Hippocampal formation (tissue), 2 donors: ENCODE measurements at regions not wholly inside any gene's neighbourhood (a gene's known extent, or its start where the extent isn't known, plus 50 kb on each side); places are given as distances from the start of the nearest gene placed in this dataset.
"Not testable (repeated sequence)": the region's sequence is repeated elsewhere in the genome, so short reads cannot be mapped to it uniquely, and the experiment has no call there.

Experiments
- DNase-seq, 2 donors: peaks; one replicate each; lab custom pipeline; 2025; lab: John Stamatoyannopoulos, UW

DNA sequence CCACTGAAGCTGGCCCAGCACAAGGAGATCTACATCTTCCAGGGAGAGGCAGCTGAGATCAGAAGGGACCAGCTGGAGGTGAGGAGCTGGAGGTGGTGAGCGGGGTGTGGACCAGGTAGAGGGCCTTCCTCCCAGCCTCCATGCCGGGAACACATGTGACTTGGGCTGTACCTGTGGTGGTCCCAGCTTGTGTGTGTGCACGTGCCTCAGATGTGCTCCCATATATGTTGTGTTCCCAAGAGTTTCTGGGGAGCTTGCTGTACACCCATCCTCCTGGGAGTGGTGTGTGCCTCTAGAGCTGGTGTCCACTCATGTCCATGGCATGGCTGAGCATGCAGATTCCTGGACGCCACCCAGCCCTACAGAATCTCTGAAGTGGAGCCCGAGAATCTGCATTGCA, 183.7 kb upstream of the AKAP13 start:
- not testable (repeated sequence) for DNase-seq

DNA sequence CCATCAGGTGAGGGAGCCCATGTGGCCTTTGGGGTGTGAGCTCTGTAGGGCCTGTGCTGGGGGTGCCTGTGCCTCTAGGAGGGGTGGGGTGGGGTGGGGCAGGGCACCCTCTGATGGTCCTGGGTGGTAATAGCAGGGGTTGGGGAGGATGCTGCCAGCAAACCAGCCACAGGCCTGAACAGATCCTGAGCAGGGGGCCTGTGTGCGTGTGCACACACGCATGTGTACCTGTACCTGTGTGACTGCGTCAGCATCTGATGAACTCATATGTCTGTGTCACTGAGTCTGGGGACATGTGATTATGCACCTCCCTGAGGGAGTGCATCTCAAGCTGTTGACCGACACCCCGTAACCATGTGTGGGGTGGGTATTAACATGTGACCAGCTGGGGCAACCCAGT, 182.8 kb upstream of the AKAP13 start:
- DNase-seq, result not testable (repeated sequence)

DNA sequence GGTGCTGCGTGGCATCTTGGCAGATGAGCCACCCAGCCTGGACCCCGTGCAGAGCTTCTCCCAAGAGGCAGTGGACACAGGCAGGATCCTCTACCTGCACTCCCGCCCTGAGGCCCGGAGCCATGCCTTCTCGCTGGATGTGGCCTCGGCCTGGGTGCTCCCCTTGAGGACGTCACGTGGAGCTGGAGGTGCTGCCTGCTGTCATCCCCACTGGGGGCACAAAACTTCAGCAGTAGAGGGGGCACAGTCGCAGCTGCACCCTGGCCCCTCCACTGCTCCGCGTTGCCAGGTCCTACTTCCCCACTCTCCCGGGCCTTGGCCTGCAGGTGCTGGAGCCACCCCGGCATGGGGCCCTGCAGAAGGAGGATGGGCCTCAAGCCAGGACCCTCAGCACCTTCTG, 182.0 kb upstream of the AKAP13 start:
- DNase-seq, result not testable (repeated sequence)

DNA sequence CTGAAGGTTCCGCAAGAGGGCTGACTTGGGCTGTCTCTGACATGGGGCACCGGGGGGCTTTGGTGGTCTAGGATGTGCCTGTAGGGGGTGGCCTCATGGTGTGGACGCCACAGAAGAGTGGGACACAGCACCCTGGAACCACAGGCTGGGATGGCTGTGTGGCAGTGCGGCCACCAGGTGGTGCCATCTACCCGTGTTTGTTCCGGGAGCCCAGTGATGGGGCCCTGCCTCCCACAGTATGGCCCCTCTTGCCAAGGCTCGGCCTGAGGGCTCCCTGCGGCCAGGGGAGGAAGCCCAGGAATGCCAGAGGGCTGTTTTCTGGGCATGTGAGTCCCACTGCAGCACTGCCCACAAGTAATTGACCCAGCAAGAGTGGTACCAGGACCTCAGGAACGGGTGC, 180.2 kb upstream of the AKAP13 start:
- not testable (repeated sequence) for DNase-seq

DNA sequence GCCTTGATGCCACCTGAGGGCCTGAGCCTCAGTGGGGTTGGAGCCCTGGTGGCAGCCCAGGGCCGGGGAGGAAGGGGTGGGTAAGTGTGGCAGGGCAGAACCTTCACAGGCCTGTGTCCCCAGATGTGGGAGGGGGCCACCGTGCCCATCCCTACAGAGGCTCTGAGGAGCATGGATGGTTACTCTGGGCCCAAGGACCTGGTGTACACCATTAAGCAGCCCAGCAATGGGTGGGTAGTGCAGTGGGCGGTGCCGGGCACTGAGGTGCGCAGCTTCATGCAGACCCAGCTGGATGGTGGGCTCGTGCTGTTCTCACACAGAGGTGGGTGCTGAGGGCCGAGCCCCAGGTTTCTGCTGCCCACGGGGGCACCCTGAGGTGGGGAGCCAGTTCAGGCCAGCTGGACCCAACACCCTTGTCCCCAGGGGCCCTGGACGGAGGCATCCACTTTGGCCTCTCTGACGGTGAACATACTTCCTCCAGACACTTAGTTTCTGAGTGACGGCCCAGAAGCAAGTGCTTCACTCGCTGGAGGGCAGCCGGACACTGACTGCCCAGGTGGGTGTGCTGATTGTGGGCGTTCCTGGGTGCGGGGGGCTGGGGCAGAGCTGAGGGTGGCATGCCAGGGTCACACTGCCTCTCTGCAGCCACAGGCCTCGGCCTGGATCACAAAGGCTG, 179.1 kb upstream of the AKAP13 start:
- DNase-seq, result not testable (repeated sequence)

DNA sequence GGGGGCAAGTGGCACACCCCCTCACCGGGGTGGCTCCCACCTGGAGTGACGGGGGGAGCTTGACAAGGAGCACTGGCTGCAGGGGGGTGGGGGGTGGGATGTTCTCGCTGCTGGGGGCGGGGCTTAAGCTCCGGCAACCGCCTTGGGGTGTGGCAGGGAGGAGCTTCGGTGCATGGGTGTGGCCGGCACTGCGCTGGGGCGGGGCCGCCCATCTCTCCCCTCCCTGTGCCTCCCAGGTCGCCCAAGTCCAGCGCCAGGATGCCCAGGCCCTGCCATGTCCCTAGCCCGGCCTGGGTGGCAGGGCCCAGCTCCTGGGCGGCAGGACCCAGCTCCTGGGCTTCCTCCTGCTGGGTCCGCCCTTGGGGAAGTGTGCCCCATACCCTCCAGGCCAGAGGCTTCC, 175.9 kb upstream of the AKAP13 start:
- DNase-seq, result not testable (repeated sequence)

DNA sequence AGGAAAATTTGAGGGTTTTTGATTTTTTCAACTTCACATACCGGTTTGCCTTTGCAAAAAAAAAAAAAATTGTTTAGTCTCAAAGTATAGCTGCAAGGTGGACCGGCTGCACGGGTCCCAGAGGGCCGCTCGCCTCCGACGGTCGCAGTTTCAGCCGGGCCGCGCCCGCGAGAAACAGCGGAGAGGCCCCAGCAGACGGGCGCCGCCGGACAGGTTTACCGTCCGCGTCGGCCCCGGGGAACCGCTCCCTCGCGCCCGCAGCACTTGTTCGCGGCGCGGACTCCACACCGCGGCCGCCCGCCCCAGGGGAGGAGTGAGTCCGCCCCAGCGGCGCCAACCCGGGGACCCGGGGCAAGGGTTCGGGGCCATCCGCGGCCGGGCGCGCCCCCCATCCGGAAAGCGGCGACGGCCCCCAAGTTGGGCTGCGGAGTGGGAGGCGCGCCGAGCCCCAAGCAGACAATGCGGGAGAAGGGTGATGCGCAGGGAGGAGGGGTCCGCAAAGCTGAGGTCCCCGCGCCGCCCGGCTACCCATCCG, 146.5 kb upstream of the AKAP13 start:
- not testable (repeated sequence) for DNase-seq

DNA sequence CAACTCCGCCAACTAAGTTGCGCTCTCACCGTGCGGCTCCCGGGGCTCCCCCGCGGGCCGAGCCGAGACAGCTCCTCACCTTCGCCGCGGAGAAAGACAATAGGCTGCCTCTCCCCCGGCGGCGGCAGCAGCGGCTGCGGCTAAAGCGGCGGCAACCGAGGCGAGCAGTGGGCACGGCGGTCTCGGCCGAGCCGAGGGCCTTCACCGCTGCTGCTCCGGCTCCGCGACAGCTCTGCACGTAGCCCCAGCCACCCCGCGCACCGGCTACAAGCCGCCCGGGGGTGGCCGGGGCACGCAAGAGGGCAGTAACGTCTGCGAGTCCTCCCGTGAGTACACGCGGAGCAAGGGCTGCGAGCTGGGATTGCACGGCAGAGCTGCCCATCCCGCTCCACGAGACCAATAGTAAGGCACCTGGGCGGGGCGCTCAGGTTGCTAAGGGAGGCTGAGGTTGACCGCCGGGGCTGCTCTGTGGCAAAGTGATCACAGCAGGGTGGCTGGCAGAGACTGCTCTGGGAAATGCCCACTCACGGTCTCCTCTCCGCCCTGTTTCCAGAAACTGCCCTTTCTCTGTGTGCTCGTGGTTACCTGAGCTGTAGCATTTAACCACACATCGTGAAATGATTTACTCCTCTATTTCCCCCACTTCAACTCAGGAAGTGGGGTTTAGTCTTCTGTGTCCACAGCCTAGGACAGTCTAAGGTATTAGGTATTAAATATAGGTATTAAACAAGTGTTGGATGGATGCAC, 145.8 kb upstream of the AKAP13 start:
- not testable (repeated sequence) for DNase-seq

DNA sequence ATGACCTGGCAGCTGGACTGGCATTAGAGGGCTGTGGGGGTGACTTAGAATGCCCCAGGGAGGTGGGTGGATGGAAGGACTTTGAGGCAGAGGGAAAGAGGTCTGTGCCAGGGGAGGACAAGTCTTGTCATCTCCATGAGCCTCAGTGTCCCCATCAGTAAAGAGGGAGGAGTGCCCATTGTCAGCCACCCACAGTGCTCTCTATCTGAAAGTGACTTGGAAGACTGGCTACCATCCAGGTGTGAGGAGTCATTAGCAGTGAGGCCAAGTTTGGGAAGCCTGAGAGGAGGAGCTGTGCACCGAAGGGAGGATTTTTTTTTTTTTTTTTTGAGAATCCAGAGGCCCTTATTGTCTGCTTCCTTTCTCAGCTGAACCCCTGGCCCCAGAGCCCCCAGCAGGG, 136.3 kb upstream of the AKAP13 start:
- DNase-seq, result not testable (repeated sequence)

DNA sequence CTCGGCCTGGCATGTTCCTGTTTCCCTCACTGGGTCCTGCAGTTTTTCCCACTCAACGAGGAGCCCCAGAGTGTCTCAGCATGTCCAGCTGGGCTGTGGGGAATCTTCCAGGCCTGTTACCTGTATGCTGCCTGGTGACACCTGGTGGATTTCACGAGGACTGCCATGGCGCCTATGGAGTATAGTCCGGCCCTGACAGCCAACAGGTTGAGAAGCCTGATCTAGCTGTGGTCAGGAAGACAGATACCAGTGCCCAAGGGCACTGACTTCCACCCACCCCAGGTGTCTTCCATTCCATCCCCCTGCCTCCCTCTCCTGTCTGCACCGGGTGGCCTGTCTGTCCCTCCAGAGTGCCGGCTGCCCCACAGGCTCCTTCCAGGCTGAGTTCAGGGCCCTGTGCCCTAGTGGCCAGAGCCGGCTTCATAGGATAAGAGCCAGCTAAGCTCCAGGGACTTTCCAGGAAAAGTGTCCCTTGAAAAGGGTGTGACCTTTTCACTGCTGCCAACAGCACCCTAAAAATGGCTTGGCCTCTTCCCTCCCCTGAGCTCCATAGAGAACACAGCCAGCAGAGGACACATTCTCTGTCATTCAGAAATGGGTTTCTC, 129.4 kb upstream of the AKAP13 start:
- not testable (repeated sequence) for DNase-seq

DNA sequence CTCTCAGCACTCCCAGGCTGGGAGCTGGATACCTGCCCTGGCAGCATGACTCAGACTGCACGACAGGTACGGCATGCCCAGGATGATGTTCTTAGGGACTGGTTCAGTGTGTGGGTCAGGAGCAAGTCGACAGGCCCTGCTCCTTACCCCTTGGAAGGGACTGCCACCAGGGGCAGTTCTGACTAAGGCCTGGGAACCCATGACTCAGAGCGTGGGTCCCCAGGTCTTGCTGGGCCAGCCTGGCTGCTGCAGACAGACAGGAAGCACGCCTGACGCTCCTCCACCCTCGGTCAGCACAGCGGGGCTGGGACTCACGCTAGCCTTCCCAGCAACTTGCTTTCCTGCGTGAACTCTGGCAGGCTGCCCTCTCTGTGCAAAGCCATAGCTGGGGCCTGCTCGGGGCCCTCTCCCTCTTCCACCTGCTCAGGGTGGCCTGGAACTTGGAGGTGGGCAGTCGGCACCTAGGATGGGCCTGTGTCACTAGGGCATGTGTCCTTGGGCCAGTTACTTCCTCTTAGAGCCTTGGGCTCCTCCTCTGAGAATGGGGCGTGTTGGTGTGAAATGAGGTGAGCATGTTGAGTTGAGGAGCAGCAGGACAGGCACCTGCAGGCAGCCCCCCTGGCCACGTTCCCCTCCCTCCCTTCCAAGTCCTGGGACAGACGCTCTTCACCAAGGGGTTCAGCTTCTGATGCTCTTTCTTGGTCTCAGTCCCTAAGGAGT, 127.0 kb upstream of the AKAP13 start:
- not testable (repeated sequence) for DNase-seq

DNA sequence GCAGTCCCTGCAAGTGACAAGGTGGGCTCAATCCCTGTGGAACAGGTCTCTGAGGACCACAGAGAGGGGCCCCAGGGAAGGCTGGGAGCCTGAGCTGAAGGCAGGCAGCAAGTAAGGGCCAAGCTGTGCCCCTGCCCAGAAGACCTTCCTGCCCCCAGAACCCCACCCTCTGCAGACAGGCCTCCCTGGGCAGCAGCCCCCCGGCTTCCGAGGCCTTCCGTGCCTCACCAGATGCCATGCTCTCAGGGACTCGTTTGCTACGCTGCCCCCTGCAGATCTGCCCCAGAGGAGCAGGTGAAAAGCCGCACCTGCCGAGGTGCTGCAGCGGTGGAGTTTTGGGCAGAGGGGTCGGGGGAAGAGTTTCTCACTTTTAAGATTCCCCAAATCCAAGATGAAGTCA, 125.4 kb upstream of the AKAP13 start:
- DNase-seq, result not testable (repeated sequence)

DNA sequence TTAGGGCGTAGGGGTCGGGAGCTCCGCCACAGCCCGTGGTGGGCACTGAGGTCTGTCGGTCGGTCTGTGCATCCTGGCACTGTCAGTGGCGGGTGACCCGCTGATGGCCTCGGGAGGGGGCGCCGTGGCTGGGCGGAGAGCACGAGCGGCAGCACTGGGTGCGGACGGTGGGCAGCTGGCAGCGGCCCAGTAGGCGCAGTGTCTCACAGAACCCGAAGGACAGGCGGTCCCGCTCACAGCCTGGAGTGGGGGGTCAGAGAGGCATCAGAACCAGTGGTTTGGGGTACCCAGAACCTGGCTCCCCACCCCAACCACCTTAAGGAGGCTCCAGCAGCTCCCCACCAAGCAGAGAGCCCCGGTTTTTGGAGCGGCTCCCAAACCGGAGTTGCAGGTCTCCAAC, 124.9 kb upstream of the AKAP13 start:
- DNase-seq, result not testable (repeated sequence)

DNA sequence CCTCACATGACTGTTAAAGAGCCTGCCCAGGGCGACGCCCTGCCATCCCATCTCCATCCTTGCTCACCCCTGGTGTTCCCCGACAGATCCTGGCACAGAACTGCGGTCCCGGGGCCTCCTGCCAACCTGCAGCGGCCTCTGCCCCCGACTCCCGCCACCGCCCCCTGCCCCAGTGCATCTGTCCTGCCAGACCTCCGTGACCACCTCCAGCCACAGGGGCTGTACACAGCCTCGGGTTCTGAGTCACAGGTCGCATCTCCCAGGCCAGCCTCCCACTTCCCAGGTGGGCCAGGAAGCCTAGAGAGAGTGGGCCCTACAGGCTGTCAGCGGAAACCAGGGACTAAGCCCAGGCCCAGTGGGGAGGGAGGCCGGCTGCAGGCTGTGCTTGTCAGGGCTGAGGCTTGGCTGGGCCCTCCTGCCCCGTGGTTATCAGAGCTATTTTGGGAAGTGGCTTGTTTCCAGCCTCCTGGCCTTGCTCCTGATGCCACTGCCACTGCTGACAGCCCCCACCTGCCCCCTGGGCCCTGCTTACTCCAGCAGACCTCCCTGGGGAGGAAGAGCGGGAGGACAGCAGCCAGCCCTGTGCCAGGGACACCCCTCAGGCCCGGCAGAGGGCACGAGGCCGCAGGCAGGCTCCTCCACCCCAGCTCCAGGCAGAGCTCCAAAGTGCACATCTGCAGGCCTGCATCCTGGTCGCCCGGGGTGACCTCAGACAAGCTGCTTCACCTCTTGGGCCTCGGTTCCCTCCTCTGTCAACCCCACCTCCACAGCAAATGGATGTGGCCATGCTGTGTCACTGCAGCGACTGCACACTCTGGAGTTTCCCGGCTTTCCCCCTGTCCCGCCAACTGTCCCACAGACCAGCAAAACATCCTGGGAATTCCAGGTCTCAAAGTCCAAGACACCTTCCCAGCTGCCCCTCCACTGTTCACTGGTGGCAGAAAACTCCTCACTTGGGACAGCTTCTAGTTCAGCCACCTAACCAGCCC, 124.1 kb upstream of the AKAP13 start:
- not testable (repeated sequence) for DNase-seq

DNA sequence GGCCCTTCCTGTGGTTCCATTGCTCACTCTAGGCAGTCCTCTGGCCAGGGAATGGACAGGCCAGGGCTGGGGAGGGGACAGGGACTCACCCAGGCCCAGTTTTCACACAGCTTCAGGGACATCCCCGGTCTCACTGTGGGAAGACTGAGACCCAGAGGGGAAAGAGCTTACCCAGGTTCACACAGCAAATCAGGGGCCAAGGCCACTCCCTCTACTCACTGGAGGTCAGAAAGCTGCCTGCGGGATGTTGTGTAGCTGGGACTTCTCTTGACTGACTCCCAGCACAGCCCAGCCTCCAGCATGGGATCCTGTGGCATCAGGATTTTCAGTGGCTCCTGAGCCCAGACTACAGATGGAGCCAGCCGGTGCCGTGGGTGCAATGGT, 122.3 kb upstream of the AKAP13 start:
- DNase-seq, result not testable (repeated sequence)

DNA sequence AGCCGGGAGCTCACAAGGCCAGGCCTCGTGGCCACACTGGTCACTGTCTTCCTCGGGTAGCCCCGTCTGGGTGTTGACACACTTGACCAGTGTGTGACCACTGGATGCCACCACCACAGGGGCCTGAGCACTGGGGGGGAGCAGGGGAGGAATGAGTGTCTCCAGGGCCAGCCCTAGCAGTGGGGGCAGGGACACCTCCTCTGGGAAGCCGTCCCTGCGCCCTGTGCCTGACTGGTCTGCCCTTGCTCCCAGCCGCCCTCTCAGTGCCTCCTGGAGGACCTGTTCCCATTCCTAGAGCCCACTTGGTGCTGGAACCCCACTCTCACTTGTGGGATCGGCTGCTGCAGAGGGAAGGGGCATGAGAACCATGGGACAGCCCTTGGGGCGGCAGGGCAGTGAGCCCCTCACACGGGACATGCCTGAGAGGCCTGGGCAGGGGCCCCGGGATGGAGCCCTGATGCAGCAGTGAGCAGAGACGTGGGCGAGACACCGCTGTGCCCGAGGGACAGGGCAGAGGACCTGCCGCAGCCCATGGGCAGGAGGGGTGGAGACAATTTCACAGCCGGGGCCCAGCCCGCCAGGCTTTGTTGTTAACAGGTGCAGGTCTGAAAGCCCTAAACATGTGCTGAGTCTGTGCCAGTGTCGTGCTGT, 121.7 kb upstream of the AKAP13 start:
- not testable (repeated sequence) for DNase-seq

DNA sequence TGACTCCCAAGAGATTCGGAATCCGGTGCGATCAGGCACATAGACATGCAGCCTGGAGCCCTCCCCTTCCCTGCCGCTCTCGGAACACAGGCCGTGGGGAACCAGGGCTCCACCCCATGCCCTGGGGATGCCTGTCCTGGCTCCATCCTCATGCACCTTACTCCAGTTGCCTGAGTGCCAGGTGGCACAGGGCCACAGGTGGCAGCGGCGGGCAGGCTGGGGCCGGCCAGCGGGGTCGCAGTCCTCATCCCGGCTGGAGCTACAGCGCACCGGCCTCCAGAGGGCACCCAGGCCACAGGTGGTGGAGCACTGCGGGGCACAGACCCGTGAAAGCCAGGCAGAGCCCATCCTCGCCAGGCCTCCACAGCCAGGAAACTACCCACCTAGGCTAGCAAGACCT, 119.9 kb upstream of the AKAP13 start:
- not testable (repeated sequence) for DNase-seq

DNA sequence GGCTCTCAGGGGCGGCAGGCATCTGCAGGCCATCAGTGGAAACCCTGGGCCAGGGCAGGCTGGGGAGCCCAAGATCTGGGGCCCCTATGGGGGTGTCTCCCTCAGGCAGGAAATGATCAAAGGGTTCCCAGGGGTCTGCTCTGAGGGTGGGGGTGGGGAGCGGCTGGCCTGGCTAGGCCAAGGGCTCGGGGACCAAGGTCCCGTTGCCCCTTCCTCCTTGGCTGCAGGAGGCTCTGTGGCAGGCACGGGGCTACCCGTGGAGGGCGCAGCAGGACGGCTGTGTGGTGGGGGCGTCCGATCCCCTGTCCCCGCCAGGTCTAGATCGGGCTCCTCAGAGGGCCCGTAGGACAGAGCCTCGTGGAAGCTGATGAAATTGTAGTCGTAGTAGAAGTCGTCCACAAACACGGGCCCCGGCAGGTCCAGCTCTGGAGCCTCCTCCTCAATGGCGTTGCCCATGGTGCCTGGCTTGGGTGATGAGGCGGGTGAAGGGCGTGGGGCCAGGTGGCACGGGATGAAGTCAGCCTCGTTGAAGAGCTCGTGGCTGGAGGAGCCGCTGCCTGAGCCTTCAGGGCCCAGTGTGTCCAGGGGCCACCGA, 117.8 kb upstream of the AKAP13 start:
- not testable (repeated sequence) for DNase-seq

DNA sequence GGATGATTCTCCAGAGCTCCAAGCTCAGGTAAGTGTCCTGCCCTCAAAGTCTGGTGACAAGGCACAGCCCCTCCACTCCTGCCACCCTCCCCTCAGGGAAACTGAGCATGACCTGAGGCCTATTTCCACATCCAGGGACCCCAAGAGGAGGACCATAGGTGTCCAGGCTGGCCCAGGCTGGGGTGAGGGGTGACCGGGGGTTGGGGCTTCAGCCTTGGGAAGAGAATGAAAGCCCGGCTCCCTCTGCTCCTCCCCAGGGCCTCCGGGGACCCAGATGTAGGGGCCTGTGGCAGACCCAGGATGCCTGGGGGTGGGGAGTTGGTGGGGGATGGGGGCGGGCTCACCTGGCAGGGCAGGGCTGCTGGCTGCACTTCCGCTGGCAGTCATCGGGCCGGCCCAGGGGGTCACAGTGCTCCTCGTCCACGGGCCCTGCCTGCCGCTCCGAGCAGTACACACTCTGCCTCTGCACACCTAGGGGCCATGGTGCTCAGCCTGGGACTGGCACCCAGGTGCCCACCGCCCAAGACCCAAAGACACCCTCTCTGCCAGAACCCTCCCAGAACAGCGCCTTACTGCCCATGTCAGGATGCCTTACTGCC, 116.5 kb upstream of the AKAP13 start:
- not testable (repeated sequence) for DNase-seq
